GM12872 (cell line): ENCODE measurements at regions not wholly inside any gene's neighbourhood (a gene's known extent, or its start where the extent isn't known, plus 50 kb on each side); places are given as distances from the start of the nearest gene placed in this dataset.

ENCODE experiments used
- CTCF ChIP-seq: IDR thresholded peaks from 3 replicates; pipeline ENCODE4 v1.5.1; 2011; ENCODE audit warnings: low read depth, mild to moderate bottlenecking, low read length, moderate library complexity; ENCODE audit not compliant: insufficient read depth

- no peak for TF ChIP-seq CTCF
Measured at GRCh38 chr18:76720683-76721082, 101.7 kb upstream of the ZNF236 start.

DNA sequence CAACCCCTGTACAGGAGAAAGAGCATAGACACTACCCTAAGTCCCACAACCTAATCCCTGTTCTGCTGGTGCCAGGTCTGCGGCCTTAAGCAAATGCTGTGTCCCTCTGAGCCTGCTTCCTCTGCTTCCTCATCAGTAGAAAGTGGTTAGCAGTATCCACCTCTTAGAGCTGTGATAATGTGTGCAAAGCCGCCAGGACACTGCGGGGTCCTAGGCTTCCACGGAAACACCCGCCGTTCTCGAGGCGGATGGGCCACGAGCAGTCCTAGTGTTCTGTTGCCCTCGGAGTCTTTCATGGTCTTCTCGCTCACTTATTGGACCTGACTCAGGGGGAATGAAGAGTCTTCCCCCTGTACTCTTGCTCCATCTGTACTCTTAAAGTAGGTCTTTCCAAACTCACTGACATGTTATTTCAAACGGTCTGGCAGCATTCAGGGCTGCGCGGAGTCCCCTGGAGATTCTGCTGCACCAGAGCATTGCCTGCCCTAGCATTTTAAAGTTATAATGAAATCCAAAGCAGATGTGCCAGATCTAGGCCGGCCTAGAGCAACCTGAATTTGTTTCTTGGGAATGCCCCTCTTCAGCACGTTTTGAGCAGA is 107.2 kb upstream of the ZNF236 start:
- no peak for TF ChIP-seq CTCF

GRCh38 chr18:76713432-76713831 is 108.9 kb upstream of the ZNF236 start:
- no peak for TF ChIP-seq CTCF

GRCh38 chr18:76712511-76713140 is 109.7 kb upstream of the ZNF236 start:
- TF ChIP-seq CTCF: no peak

DNA sequence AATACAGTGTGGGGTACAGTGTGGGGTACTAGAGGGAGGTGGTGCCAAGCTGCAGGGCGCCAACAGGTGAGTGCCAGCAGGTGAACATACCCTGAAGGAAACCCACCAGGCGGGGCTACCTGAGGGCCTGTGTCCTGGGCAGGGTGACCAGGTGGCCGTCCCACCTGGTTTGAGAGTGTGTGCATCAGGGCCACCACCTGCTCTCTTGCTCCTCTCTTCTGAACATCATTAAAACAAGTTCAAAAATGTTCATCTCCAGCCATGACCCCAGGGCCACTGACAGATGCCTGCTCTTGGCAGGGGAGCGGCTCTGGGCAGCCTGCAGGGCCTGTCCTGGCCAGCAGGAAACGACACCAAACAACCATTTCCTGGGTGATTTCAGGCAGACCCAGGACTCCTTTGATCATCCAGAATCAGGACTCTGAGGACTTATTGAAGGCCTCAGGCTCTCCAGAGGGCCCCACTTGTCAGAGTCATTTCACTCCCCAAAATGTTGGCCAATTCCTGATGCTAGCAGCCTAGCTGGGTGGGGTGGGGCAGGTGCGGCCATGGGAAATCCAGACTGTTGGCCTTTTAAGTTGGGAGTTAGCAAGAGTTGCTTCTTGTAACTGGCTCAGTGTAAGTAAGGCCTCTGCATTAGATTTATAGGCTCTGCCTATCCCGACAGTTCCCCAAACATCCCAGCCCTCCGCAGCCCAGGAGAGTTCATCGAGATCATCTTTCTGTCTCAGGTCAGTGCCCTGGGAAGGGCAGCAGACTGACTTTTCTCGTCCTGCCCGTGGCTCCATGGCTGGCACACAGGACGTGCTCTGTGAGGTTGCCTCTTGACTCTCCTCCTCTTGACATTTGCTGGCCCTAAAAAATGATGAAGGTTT is 111.5 kb upstream of the ZNF236 start:
- TF ChIP-seq CTCF: no peak

- peak; percentile 76 for TF ChIP-seq CTCF
Measured at GRCh38 chr18:76709659-76710645, 112.4 kb upstream of the ZNF236 start.
